ENCODE measurements at regions not wholly inside any gene's neighbourhood (a gene's known extent, or its start where the extent isn't known, plus 50 kb on each side); places are given as distances from the start of the nearest gene placed in this dataset.

- peaks cover 6 to 74% (median 40%) of the 10 kb centered on the region in 7 donors for H3K4me1 Mint-ChIP-seq
These were observed 93.9 kb upstream of the EGLN3 start for GRCh38 chr14:34044666-34045306.

GRCh38 chr14:34044373-34044637 is 93.4 kb upstream of the EGLN3 start:
- Histone ChIP-seq H3K27ac (ENCODE audit: low read depth, low read length) (no peak overlapping the region), H3K4me1 (ENCODE audit: control insufficient read depth in 2 of 2, insufficient read depth in 2 of 2, low read length in 2 of 2) (peaks cover 6 to 7% of the 10 kb centered on the region in 2 donors), H3K4me3 (ENCODE audit: low read length) (no peak overlapping the region), H3K27me3 (ENCODE audit: control insufficient read depth in 2 of 2, insufficient read depth in 2 of 2, low read length in 2 of 2) (no peaks in the 10 kb centered on the region), H3K9me3 (ENCODE audit: control insufficient read depth in 2 of 3, low read length in 3 of 3) (no peaks in the 10 kb centered on the region), H3K36me3 (ENCODE audit: control insufficient read depth in 2 of 3, insufficient read depth in 3 of 3, low read length in 3 of 3) (no peaks in the 10 kb centered on the region)
- CTCF ChIA-PET: no interaction called here
- intact Hi-C loops (cut with micrococcal nuclease): loop anchor here in 1 of 2 donors (1.0 to 5.0 kb wide), 2 partner anchors 8 to 53 kb away; no protein-coding TSS in a partner anchor
- POLR2A ChIA-PET: no interaction called here
- Mint-ChIP-seq H3K27ac (peak overlapping the region in 4 of 9 donors; percentile 7 to 93 (median 34)), H3K4me1 (peaks cover 6 to 74% (median 36%) of the 10 kb centered on the region in 7 donors), H3K9me3 (peaks cover 0 to 11% (median 0%) of the 10 kb centered on the region in 11 donors), H3K4me3 (peak overlapping the region in 3 of 10 donors; percentile 2 to 78 (median 48)), H3K36me3 (peaks cover 0 to 40% (median 0%) of the 10 kb centered on the region in 5 donors), H3K27me3 (peaks cover 0 to 5% (median 0%) of the 10 kb centered on the region in 5 donors)
- ATAC-seq (no peak), DNase-seq (no peak)

More at GRCh38 chr14:34044666-34045306, 93.9 kb upstream of the EGLN3 start:
- Histone ChIP-seq H3K9me3 (ENCODE audit: control insufficient read depth in 2 of 3, low read length in 3 of 3) (no peaks in the 10 kb centered on the region), H3K36me3 (ENCODE audit: control insufficient read depth in 2 of 3, insufficient read depth in 3 of 3, low read length in 3 of 3) (no peaks in the 10 kb centered on the region), H3K4me3 (ENCODE audit: low read length) (no peak overlapping the region), H3K27ac (ENCODE audit: low read depth, low read length) (no peak overlapping the region), H3K4me1 (ENCODE audit: control insufficient read depth in 2 of 2, insufficient read depth in 2 of 2, low read length in 2 of 2) (peaks cover 6 to 11% of the 10 kb centered on the region in 2 donors), H3K27me3 (ENCODE audit: control insufficient read depth in 2 of 2, insufficient read depth in 2 of 2, low read length in 2 of 2) (no peaks in the 10 kb centered on the region)
- peaks cover 0 to 40% (median 0%) of the 10 kb centered on the region in 5 donors for H3K36me3 Mint-ChIP-seq
- POLR2A ChIA-PET: no interaction called here
- peak overlapping the region in 4 of 9 donors; percentile 7 to 93 (median 34) for H3K27ac Mint-ChIP-seq
- DNase-seq (no peak), ATAC-seq (no peak)
- H3K9me3 Mint-ChIP-seq: peaks cover 0 to 8% (median 0%) of the 10 kb centered on the region in 11 donors
- intact Hi-C loops (cut with micrococcal nuclease): loop anchor here in 1 of 2 donors (1.0 to 5.0 kb wide), 2 partner anchors 8 to 53 kb away; no protein-coding TSS in a partner anchor
- CTCF ChIA-PET: no interaction called here
- peaks cover 0 to 4% (median 0%) of the 10 kb centered on the region in 5 donors for H3K27me3 Mint-ChIP-seq
- H3K4me3 Mint-ChIP-seq: peak overlapping the region in 2 of 10 donors; percentile 2 to 48

GRCh38 chr14:34043627-34044372 is 92.9 kb upstream of the EGLN3 start:
- Histone ChIP-seq H3K9me3 (ENCODE audit: control insufficient read depth in 2 of 3, low read length in 3 of 3) (no peaks in the 10 kb centered on the region), H3K36me3 (ENCODE audit: control insufficient read depth in 2 of 3, insufficient read depth in 3 of 3, low read length in 3 of 3) (no peaks in the 10 kb centered on the region), H3K4me1 (ENCODE audit: control insufficient read depth in 2 of 2, insufficient read depth in 2 of 2, low read length in 2 of 2) (peaks cover 6 to 7% of the 10 kb centered on the region in 2 donors), H3K27me3 (ENCODE audit: control insufficient read depth in 2 of 2, insufficient read depth in 2 of 2, low read length in 2 of 2) (no peaks in the 10 kb centered on the region), H3K27ac (ENCODE audit: low read depth, low read length) (no peak overlapping the region), H3K4me3 (ENCODE audit: low read length) (peak overlapping the region; percentile 35)
- H3K27ac Mint-ChIP-seq: peak overlapping the region in 4 of 9 donors; percentile 46 to 93 (median 54)
- H3K36me3 Mint-ChIP-seq: peaks cover 0 to 41% (median 0%) of the 10 kb centered on the region in 5 donors
- ATAC-seq (peak; percentile 81), DNase-seq (peak in 1 of 9 donors; percentile 88)
- POLR2A ChIA-PET: no interaction called here
- intact Hi-C loops (cut with micrococcal nuclease): loop anchor here in 1 of 2 donors (1.0 to 5.0 kb wide), 5 partner anchors 9 to 93 kb away; partner anchors contain the start of gene EGLN3
- peaks cover 0 to 6% (median 0%) of the 10 kb centered on the region in 5 donors for H3K27me3 Mint-ChIP-seq
- peaks cover 6 to 74% (median 36%) of the 10 kb centered on the region in 7 donors for H3K4me1 Mint-ChIP-seq
- peak overlapping the region in 6 of 10 donors; percentile 1 to 78 (median 20) for H3K4me3 Mint-ChIP-seq
- H3K9me3 Mint-ChIP-seq: peaks cover 0 to 11% (median 0%) of the 10 kb centered on the region in 11 donors
- CTCF ChIA-PET: no interaction called here

GRCh38 chr14:34041220-34041619 is 90.3 kb upstream of the EGLN3 start:
- H3K27ac ChIP-seq (ENCODE audit: low read depth, low read length): no peak overlapping the region
- H3K36me3 ChIP-seq (ENCODE audit: control insufficient read depth in 2 of 3, insufficient read depth in 3 of 3, low read length in 3 of 3): no peaks in the 10 kb centered on the region
- Mint-ChIP-seq H3K36me3 (peaks cover 0 to 44% (median 0%) of the 10 kb centered on the region in 5 donors), H3K9me3 (peaks cover 0 to 17% (median 0%) of the 10 kb centered on the region in 11 donors), H3K27ac (peak overlapping the region in 1 of 9 donors; percentile 15), H3K4me3 (peak overlapping the region in 1 of 10 donors; percentile 16), H3K27me3 (peaks cover 0 to 6% (median 0%) of the 10 kb centered on the region in 5 donors), H3K4me1 (peaks cover 6 to 77% (median 24%) of the 10 kb centered on the region in 7 donors)
- H3K9me3 ChIP-seq (ENCODE audit: control insufficient read depth in 2 of 3, low read length in 3 of 3): no peaks in the 10 kb centered on the region
- H3K4me3 ChIP-seq (ENCODE audit: low read length): no peak overlapping the region
- peaks cover 6 to 7% of the 10 kb centered on the region in 2 donors for H3K4me1 ChIP-seq (ENCODE audit: control insufficient read depth in 2 of 2, insufficient read depth in 2 of 2, low read length in 2 of 2)
- ChIA-PET POLR2A (no interaction called here), CTCF (no interaction called here)
- ATAC-seq (no peak), DNase-seq (no peak)
- no peaks in the 10 kb centered on the region for H3K27me3 ChIP-seq (ENCODE audit: control insufficient read depth in 2 of 2, insufficient read depth in 2 of 2, low read length in 2 of 2)
- intact Hi-C loops (cut with micrococcal nuclease): loop anchor here in 1 of 2 donors (5.0 kb wide), 1 partner anchor 56 kb away; no protein-coding TSS in a partner anchor

GRCh38 chr14:34040766-34041165 is 89.9 kb upstream of the EGLN3 start:
- no peak for ATAC-seq
- ChIA-PET POLR2A (no interaction called here), CTCF (no interaction called here)
- Mint-ChIP-seq H3K36me3 (peaks cover 0 to 47% (median 0%) of the 10 kb centered on the region in 5 donors), H3K27me3 (peaks cover 0 to 6% (median 0%) of the 10 kb centered on the region in 5 donors), H3K27ac (no peak overlapping the region), H3K4me3 (no peak overlapping the region), H3K9me3 (peaks cover 0 to 17% (median 0%) of the 10 kb centered on the region in 11 donors), H3K4me1 (peaks cover 6 to 77% (median 23%) of the 10 kb centered on the region in 7 donors)
- DNase-seq: no peak
- H3K27ac ChIP-seq (ENCODE audit: low read depth, low read length): no peak overlapping the region
- intact Hi-C loops (cut with micrococcal nuclease): loop anchor here in 1 of 2 donors (5.0 kb wide), 1 partner anchor 57 kb away; no protein-coding TSS in a partner anchor
- H3K36me3 ChIP-seq (ENCODE audit: control insufficient read depth in 2 of 3, insufficient read depth in 3 of 3, low read length in 3 of 3): no peaks in the 10 kb centered on the region
- no peaks in the 10 kb centered on the region for H3K9me3 ChIP-seq (ENCODE audit: control insufficient read depth in 2 of 3, low read length in 3 of 3)
- H3K4me1 ChIP-seq (ENCODE audit: control insufficient read depth in 2 of 2, insufficient read depth in 2 of 2, low read length in 2 of 2): peaks cover 6 to 7% of the 10 kb centered on the region in 2 donors
- H3K27me3 ChIP-seq (ENCODE audit: control insufficient read depth in 2 of 2, insufficient read depth in 2 of 2, low read length in 2 of 2): no peaks in the 10 kb centered on the region
- H3K4me3 ChIP-seq (ENCODE audit: low read length): no peak overlapping the region

- no peak for DNase-seq
These were observed 88.7 kb upstream of the EGLN3 start for GRCh38 chr14:34039428-34040047.

More at GRCh38 chr14:34039428-34040047, 88.7 kb upstream of the EGLN3 start:
- H3K27ac ChIP-seq (ENCODE audit: low read depth, low read length): no peak overlapping the region
- no peaks in the 10 kb centered on the region for H3K9me3 ChIP-seq (ENCODE audit: control insufficient read depth in 2 of 3, low read length in 3 of 3)
- Mint-ChIP-seq H3K27me3 (peaks cover 0 to 6% (median 0%) of the 10 kb centered on the region in 5 donors), H3K4me3 (no peak overlapping the region), H3K9me3 (peaks cover 0 to 17% (median 0%) of the 10 kb centered on the region in 11 donors), H3K4me1 (peaks cover 6 to 72% (median 21%) of the 10 kb centered on the region in 7 donors), H3K27ac (no peak overlapping the region), H3K36me3 (peaks cover 0 to 48% (median 0%) of the 10 kb centered on the region in 5 donors)
- CTCF ChIA-PET: no interaction called here
- no peaks in the 10 kb centered on the region for H3K27me3 ChIP-seq (ENCODE audit: control insufficient read depth in 2 of 2, insufficient read depth in 2 of 2, low read length in 2 of 2)
- H3K4me3 ChIP-seq (ENCODE audit: low read length): no peak overlapping the region
- H3K36me3 ChIP-seq (ENCODE audit: control insufficient read depth in 2 of 3, insufficient read depth in 3 of 3, low read length in 3 of 3): no peaks in the 10 kb centered on the region
- no peak for ATAC-seq
- peaks cover 6 to 7% of the 10 kb centered on the region in 2 donors for H3K4me1 ChIP-seq (ENCODE audit: control insufficient read depth in 2 of 2, insufficient read depth in 2 of 2, low read length in 2 of 2)
- POLR2A ChIA-PET: no interaction called here
- intact Hi-C loops (cut with micrococcal nuclease): loop anchor here in 1 of 2 donors (5.0 kb wide), 1 partner anchor 58 kb away; no protein-coding TSS in a partner anchor
